ENCODE measurements at regions not wholly inside any gene's neighbourhood (a gene's known extent, or its start where the extent isn't known, plus 50 kb on each side); places are given as distances from the start of the nearest gene placed in this dataset.

DNA sequence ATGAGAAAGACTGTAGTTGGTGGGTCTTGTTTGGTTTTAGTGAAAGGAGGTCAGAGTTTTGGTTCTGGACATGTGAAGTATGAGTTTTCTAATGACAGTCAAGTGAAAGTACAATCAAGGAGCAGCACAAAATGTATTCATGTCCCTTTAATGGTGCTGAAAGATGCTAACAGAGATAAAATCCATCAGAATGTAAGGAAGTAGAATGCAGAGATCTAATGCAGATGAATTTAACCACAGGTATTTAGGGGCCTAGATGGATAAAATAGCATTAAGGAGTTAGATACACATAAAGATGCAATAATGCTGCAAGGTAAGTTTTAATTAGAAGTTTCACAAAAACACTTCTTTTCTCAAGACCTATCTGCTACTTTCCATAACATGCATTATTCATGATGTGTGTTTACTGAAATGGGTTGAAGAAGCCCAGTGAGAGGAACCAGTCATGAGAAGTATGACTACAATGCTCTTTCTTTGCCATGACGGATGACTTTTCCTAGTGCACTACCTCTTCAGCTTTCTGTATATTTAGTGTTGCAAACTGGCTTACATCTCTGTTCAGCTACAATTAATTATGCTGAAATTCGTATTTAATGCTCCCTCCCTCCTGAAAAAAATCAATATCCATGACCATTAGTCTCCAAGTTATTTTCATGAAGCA is 222.9 kb upstream of the HTR2A start:
- no peak for DNase-seq (ENCODE audit: low read depth)

DNA sequence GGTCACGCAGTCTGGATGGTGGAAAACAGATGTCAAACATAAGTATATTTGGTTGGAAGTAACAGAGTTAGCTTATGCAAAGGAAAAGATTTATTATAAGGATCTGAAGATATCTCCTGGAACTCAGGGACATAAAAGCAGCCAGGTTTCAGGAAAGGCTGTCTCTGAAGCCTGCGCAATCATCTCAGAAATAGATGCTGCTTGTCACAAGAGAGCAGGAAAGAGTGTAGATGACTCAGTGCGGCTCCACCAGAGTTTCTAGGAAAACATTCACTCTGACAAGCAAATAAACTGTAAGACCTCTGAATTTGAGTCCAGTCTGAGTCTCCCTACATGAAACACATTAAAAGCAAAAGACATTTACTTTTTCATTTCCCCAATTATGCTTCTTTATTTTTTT is 220.4 kb upstream of the HTR2A start:
- DNase-seq (ENCODE audit: low read depth): no peak

DNA sequence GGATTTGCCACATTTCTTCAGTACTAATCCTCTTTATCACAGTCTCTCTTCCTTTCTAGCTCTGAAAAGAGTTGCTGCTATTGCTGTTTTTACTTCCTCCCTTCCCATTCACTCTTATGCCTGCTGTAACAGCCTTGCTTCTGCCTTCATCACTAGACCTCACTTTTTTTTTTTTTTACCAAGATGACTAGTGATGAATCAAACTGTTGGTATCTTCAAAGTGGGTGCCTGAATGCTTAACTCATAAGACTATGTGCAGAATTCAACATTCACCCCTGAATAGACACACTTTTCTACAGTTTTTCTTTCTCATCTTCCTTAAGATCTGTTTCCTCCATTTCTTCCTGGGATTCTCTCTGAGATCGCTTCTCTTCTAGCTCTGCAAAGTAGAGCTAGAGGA is 217.2 kb upstream of the HTR2A start:
- no peak for DNase-seq (ENCODE audit: low read depth)

DNA sequence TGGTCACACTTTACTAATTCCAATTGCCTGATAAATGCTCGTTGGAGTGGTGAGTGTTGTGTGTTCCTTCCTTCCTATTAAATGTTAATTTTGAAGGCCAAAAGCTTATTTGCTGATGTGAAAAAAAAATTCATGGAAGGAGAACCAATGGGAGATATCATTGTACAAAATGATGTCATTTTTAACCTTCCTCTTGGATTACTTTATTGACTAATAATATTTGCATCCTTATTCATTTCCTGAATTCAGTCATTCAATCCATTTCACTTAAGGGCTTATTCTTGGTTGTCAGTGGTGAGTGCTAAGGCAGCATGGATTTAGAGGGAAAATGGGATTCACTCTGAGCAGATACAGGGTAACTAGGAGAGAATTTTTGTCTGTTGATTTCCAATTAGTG is 216.0 kb upstream of the HTR2A start:
- no peak for DNase-seq (ENCODE audit: low read depth)

DNA sequence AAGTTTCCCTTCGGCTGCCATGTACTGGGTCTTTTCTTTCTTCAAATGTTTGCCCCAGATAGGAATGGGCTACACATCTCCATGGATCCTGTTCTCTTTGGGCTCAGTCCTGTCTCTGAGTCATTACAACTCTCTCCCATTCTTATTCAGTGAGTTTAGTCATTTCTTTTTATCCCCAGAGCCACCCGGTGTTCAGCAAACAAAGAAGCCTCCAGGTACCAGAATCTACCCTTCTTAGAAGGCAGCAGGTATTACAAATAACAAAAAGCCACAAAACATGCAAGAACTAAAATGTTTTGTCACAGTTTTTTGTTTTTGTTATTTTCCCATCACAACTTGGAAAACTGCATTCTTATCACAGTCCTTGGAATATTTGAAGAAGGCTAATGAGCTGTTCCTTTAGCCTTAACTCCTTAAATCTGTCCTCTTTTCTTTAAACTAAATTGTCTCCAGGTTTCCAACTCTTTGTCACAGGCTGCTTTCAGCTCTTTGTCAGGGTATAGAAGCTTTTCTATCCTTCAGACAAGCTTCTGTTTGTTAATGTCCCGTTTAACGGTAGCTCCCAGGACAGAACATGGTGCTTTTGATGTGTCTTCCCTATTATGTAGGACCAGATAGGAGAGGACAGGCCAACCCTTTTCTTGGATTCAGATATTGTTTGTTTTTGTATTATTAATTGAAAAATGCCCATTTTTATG is 215.5 kb upstream of the HTR2A start:
- no peak for DNase-seq (ENCODE audit: low read depth)

DNA sequence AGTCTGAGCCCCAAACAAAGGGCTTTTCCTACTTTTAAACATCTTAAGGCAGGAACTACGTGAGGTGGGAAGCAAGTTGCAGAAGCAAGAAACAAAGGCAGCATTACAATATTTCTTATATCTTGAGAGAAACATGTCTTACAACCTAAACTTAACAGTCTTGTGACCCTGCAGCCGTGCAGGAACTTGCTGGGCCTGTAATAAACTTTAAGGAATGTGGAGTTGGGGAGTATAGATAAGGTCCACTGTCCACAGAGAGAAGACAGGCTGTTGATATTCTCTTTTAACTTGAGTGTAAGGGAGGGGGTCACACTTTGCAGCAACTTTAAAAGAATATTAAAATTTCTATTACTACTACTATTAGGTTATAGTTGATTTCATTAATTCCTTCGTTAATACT is 214.6 kb upstream of the HTR2A start:
- no peak for DNase-seq (ENCODE audit: low read depth)

DNA sequence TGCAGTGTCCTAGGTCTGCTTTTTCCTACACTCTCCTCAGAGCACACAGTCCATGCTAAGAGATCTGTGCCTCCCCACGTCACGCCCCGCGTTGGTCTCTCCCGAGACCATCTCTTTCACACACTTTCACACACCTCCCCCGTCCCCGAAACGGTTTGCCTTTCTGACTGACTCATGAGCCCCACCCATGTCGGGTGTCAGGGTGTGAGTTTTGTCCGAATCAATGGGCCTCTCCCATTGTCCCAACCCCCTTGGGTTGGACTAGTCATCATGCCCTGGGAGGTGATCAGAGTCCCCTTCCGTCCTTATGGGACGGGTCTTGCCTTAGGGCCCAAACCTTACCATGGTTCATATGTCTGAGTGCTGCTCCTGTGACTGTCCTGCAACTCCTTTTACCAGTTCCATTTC is 214.0 kb upstream of the HTR2A start:
- no peak for DNase-seq (ENCODE audit: low read depth)

DNA sequence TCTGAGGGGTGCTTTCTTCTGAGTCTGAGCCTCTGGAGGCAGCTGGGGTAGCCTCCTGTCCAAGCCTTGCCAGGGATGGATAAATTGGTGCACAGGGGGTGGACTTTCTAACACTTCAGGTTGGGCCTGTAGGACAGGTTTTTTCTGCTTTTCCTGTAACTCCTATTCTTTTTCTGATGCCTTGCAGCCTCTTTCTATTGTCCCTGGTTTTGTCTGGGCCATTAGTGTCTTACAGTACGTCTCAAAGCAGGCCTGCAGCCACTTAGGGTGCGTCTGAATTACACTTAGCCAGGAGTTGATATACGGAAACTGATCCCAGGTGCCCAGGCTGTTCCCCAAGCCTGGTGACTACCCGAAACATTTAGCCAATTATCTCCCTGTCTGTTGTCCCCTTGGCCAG is 213.3 kb upstream of the HTR2A start:
- no peak for DNase-seq (ENCODE audit: low read depth)

DNA sequence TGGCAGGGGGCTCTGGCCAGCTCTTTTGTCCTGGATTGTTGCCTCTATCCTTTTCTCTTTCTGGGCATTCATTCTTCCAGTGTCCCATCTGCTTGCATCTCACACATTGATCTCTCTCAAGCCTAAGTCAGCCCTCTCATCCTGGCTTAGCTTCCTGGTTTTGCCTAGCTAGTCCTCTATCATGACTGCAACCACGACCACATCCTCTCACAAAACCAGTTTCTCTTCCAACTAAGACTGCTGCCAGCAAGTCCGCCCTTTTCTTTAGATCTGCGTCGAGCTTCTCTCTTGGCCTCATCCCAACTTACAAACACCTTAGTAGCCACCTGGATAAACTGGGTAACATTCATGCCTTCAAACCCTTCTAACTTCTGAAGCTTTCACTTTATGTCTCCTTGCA is 212.2 kb upstream of the HTR2A start:
- DNase-seq (ENCODE audit: low read depth): no peak

DNA sequence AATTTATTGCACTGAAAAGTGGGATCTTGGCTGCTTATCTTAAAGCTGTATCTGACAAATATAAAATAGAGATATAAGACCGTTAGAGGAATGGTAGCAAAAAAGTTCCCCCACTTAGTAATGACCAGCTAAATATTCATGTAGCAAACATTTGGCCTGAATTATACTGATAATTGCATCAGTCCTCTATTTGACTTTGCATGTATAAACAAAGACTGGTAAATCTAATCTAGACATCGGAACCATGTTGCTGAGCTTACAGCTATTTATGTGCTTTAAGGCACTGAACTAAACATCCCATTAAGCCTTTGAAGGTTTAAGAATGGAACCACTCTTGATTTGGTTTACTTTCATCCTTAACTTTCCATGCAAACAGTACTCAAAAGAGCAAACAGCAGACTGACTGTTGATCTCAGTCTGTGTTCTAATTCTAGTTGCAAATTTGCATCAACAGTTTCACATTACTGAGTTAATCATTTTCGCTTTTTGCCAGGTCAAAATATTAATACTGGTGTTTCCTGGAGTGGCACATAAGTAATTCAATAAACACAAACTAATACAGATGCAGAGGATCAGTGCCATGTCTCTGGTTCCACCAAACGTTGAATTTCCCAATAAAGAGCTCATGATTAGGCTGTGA is 203.5 kb upstream of the HTR2A start:
- DNase-seq (ENCODE audit: low read depth): no peak

DNA sequence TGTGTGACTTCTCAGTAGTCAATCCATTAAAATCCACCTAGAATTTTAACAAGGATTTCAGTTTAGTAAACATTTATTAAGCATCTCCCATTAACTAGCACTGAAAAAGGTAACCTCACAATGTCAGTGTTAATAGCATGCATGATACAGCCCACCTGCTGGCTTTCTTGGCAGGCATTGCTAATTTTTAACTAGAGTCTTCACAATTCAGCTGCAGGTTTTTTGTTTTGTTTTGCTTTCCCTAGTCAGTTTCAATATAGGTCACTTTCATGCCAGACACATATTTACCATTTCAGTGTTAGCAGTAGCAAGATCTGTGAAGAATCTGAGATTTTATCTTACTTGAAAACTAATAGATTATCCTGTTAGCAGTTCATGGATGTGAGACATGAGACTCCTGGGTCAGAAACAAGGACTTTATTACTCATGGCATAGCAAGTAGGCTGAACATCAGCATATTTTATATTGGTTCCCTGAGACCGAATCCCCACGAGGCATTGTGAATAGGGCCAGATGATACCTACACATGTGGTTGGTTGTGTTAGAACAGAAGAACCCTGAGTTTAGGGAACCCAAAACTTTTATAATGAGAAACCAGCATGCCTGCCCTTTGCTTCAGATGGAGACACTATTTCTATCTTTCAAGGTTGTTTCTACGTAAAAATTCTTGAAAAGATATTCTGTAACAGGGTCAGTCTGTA is 198.0 kb upstream of the HTR2A start:
- DNase-seq (ENCODE audit: low read depth): no peak

DNA sequence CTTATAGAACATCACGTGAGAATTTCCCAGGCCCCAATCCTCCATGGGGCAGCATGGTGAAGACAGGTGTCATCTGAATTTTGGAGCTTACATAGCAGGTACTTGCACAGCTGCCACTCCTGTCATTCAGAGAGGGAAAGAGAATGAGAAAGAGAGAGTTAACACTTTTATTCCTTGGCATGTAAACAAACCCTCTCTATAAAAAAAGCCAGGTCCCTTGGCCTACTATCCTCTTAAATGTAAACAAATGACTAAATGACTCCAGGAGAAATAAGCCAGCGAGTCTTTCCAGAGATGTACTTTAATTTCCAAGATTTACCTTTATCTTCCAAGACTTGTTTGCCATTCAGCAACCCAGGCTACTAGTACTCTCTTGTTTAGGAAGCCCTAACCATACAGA is 195.3 kb upstream of the HTR2A start:
- DNase-seq (ENCODE audit: low read depth): no peak

DNA sequence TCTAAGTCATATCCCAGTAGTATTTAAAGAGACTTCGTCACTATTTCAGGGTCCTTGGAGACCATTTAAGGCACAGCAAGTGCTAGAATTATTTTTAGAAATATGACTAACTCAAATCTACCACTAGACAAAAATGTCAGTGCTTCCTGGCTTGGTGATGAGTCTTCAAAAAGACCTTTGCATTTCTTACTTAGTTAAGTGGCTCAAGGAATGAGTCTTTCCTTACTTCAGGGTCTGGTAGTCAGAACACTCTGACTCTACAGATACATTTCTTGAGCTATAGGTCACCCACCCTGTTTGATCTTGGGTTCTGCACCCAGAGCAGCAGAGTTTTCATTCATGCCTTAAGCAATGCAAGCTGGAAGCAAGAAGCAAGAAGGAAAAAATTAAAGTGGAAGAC is 191.0 kb upstream of the HTR2A start:
- DNase-seq (ENCODE audit: low read depth): no peak

DNA sequence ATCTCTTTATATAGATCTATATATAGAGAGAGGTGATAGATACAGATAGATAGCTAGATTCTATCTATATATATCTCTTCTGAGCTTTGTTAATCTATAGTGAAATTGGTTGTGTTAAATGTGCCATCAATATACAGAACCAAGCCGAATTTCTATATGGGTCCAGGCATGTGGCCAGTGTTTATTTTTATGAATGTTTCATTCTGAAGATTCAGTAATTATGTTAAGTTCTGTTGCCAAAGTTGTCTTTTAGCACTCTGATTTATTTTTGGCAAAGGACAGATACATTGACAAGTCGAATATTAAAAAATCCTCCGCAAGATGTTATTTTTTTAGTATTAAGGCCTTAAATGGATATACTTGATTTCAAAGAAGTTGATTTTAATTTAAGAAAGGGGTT is 190.4 kb upstream of the HTR2A start:
- no peak for DNase-seq (ENCODE audit: low read depth)

DNA sequence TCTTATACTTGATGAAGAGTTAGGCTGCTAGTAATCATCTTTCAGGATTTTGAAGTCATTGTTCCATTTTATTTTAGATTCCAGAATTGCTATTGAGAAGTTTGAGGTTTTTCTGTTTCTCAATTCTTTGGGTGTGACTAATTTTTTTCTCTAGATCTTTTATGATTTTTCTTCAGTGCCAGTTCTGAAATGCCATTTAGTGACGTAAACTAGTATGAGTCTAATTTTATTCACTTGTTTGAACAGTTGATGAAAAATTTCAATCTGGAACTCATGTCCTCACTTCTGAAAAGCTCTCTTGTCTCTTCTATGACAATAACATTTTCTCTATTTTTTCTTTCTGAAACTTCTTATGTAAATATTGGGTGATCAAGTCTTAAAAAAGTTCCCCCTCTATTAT is 188.5 kb upstream of the HTR2A start:
- DNase-seq (ENCODE audit: low read depth): no peak

DNA sequence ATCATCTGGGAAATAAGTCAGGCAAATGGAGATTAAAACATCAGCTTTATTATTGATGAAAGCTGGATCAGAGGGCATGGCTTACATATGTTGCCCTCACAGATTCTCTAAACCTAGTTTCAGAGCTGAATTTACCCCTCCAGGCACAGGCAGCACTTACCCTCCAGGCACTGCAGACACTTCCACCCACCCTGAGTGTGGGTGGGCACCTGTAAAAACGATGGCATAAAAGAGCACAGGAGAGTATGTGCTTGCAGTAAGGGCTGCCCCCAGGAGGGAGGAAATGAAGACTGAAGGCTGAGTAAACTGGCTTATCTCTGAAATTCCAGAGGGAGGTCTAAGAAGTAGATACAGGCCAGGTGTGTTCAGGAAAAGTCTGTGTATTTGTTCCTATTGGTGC is 185.0 kb upstream of the HTR2A start:
- no peak for DNase-seq (ENCODE audit: low read depth)

DNA sequence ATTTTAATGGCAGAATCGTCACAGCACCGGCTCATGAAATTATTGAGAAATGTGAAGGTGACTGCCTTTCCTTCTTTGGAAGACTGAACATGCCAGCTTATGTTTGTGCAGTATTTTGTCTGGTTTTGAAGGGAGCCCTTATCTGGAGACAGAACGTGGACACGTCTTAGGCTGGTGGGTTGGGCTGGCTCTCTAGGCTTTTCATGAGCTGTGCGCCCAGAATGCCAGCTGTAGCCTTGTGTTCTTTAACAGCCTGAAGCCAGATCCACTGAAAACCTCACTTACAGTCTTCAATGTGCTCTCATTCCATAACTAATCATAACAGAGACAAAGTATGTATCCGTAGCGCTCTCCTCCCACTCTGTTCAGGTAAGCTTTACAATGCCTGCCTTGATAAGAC is 184.4 kb upstream of the HTR2A start:
- no peak for DNase-seq (ENCODE audit: low read depth)

DNA sequence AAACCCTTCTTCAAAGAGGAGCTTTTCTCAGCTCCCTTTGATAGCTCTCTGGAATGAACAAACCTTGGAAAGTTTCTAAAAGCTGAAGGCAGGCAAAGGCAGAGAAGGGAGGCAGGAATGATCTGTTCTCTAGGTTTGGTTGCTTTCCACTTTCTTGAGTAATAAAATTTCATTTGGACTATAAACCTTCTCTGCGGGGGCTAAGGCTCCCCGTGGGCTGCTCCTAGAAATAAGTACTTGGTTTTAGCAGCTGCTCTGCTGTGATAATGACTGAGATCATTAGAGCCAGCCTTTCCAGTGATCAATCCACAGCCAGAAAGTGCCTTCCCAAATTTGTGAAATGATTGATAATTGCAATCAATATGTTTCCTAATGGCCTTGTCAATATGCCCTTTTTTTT is 183.8 kb upstream of the HTR2A start:
- DNase-seq (ENCODE audit: low read depth): no peak

DNA sequence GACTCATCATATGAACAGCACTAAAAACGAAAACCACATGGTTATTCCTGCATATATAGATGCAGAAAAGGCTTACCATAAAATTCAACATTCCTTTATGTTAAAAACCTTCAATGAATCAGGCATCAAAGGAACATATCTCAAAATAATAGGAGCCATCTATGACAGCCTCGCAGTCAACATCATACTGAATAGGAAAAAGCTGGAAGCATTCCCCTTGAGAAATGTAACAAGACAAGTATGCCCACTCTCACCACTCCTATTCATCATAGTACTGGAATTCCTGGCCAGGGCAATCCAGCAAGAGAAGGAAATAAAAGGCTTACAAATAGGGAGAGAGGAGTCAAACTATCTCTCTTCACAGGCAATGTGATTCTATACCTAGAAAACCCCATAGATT is 179.6 kb upstream of the HTR2A start:
- no peak for DNase-seq (ENCODE audit: low read depth)

DNA sequence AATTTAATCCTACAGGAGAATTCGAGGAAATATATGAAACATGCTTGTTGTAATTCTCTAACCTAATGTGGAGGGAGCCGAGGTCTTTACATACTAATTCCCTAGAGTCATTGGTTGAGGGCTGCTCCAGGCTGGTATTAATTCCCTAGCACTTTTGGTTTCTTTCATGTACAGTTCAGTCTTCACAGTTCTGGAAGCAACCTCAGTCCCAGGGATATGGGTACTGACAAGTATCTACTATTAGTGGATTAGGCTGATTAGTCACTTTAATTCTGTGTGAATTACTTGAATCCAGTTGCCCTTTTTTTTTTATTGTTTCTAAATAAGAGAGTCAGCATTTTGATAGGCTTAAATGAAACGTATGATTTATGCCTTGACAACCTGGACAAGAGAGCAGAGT is 172.3 kb upstream of the HTR2A start:
- DNase-seq (ENCODE audit: low read depth): no peak

DNA sequence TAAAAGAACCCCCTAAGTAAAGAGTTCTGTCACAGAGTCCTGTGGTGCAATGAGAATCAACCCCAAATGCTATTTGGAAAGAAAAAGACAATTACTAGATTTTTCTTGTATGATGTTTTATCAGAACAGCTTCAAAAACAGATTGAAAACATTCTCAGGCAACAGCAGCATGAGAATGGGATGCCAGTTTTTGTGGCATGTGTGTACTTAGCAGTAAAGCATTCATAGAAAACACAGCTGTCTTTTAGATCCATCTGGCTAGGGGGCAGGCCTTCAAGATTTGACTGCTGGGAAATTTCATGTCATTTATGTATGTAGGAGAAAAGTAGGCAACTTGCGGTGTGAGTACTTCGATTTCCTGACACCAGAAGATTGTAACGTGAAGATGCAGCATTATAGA is 170.5 kb upstream of the HTR2A start:
- no peak for DNase-seq (ENCODE audit: low read depth)

DNA sequence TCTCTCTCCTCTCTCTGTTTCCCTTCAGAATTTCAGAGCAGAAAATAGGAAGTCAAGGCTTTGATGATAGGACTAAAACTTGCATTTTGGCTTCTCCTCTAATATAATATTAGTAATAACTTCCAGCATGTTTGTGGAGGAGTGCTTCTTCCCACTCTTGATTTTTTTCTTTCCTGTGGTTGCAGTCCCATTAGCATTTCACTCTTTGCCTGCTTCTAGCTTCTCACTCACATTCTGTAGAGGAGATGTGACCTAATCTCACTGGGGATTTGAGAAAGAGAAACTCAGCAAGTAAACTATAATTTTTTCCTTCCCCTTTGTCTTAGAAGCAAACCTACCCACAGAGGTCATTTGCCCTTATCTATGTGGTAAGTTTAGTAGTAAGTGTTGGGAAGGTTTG is 169.4 kb upstream of the HTR2A start:
- DNase-seq (ENCODE audit: low read depth): no peak

DNA sequence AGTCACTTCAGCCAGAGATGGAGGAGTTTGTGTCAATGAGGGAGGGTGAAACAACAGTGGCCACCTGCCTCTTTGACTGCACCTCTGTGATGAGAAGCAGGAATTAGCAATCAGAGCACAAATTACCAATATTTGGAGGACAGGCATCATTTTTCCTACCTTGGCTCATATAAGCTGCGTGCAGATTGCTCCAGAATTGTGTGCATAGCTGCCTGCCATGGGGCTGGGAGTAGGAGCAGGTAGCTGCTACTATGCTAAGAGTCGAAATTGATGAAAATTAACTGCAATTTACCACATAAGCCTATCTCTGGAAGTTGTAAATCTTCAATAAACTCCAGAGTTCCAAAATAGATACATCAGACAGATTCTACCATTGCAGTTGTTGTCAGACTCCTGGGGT is 167.5 kb upstream of the HTR2A start:
- no peak for DNase-seq (ENCODE audit: low read depth)
